Natural killer cell (primary cell): ENCODE measurements at regions not wholly inside any gene's neighbourhood (a gene's known extent, or its start where the extent isn't known, plus 50 kb on each side); places are given as distances from the start of the nearest gene placed in this dataset.

Experiments used
- ATAC-seq, 3 donors: fragments of 150-1000 bp in 2 of 3; fragments of 200-7000 bp in 1 of 3; cut with Tn5 transposase; 1 replicate in 1 of 3; 2 replicates in 2 of 3; pipeline ENCODE4 v1.10.0; 2021; ENCODE audit warnings: mild to moderate bottlenecking in 2 of 3, moderate library complexity in 2 of 3
- DNase-seq, 2 donors: peaks; one replicate each; pipeline versions ENCODE4 v3.0.0 to v3.0.0-alpha.2; 2013 to 2021; ENCODE audit warnings: mixed read lengths in 1 of 2
- H3K27ac ChIP-seq: one replicate; pipeline ENCODE4 v1.5.1; 2013; ENCODE audit warnings: mild to moderate bottlenecking, low read length
- H3K27me3 ChIP-seq: one replicate; pipeline ENCODE4 v1.6.1; 2013; ENCODE audit warnings: low read length; ENCODE audit not compliant: control insufficient read depth, insufficient read depth
- H3K36me3 ChIP-seq: one replicate; pipeline ENCODE4 v1.6.1; 2013; ENCODE audit warnings: low read length; ENCODE audit not compliant: control insufficient read depth, insufficient read depth
- H3K4me1 ChIP-seq: one replicate; pipeline ENCODE4 v1.6.1; 2013; ENCODE audit warnings: low read length; ENCODE audit not compliant: control insufficient read depth, insufficient read depth
- H3K4me3 ChIP-seq: one replicate; pipeline ENCODE4 v1.5.1; 2013; ENCODE audit warnings: low read length
- H3K9me3 ChIP-seq: one replicate; pipeline ENCODE4 v1.6.1; 2013; ENCODE audit warnings: low read length; ENCODE audit not compliant: control insufficient read depth, insufficient read depth
- H3K27ac Mint-ChIP-seq, 2 donors: one replicate each; pipeline ENCODE4 v1.8.0; 2022; ENCODE audit warnings: mild to moderate bottlenecking in 2 of 2, mixed read lengths in 2 of 2, moderate library complexity in 1 of 2
- H3K27me3 Mint-ChIP-seq, 2 donors: one replicate each; pipeline ENCODE4 v1.8.0; 2022; ENCODE audit warnings: low read depth in 2 of 2, mixed read lengths in 2 of 2
- H3K36me3 Mint-ChIP-seq: one replicate; pipeline ENCODE4 v1.8.0; 2022; ENCODE audit warnings: mixed read lengths
- H3K4me1 Mint-ChIP-seq, 2 donors: one replicate each; pipeline ENCODE4 v1.8.0; 2022; ENCODE audit warnings: mixed read lengths in 2 of 2
- H3K4me3 Mint-ChIP-seq: one replicate; pipeline ENCODE4 v1.8.0; 2022; ENCODE audit warnings: mild to moderate bottlenecking, moderate library complexity, mixed read lengths
- H3K9me3 Mint-ChIP-seq, 2 donors: one replicate each; pipeline ENCODE4 v1.8.0; 2022; ENCODE audit warnings: mixed read lengths in 2 of 2
- CTCF ChIP-seq: fragments of 200-600 bp; IDR thresholded peaks from one replicate; pipeline ENCODE4 v1.8.0; 2022; ENCODE audit warnings: antibody characterized with exemption
- WGBS: methylation state at CpG from one replicate; pipeline ENCODE4 v1.1.7; 2013; ENCODE audit warnings: missing lambda C conversion rate; ENCODE audit not compliant: insufficient coverage; 5-methylcytosine and 5-hydroxymethylcytosine counted together
- intact Hi-C: fragments of 100-400 bp; cut with micrococcal nuclease; formaldehyde crosslinking; loops from one replicate; pipeline ENCODE4 v1.14.2; 2022

- no peak overlapping the region for H3K4me3 Mint-ChIP-seq
These were observed 567.8 kb upstream of the TBX3 start for GRCh38 chr12:115251727-115252126.

GRCh38 chr12:115249671-115250278 lies 565.8 kb upstream of the TBX3 start:
- H3K4me1 ChIP-seq, result no peaks in the 10 kb centered on the region
- TF ChIP-seq CTCF, result no peak
- DNase-seq (no peak), ATAC-seq (no peak)
- H3K4me3 ChIP-seq, result no peak overlapping the region
- Mint-ChIP-seq H3K36me3 (no peaks in the 10 kb centered on the region), H3K27me3 (no peaks in the 10 kb centered on the region), H3K4me1 (no peaks in the 10 kb centered on the region), H3K27ac (no peak overlapping the region), H3K9me3 (peaks cover 0 to 6% of the 10 kb centered on the region in 2 donors), H3K4me3 (no peak overlapping the region)
- no peaks in the 10 kb centered on the region for H3K27me3 ChIP-seq
- 97% methylated on average over 2 of the region's 3 CpGs for WGBS
- H3K36me3 ChIP-seq, result no peaks in the 10 kb centered on the region
- no peaks in the 10 kb centered on the region for H3K9me3 ChIP-seq
- H3K27ac ChIP-seq, result no peak overlapping the region
- intact Hi-C loops, result no loop called here

More at GRCh38 chr12:115251727-115252126, 567.8 kb upstream of the TBX3 start:
- Mint-ChIP-seq H3K36me3 (no peaks in the 10 kb centered on the region), H3K27ac (no peak overlapping the region), H3K4me1 (no peaks in the 10 kb centered on the region), H3K27me3 (no peaks in the 10 kb centered on the region), H3K9me3 (peaks cover 0 to 6% of the 10 kb centered on the region in 2 donors)
- Histone ChIP-seq H3K27ac (no peak overlapping the region), H3K9me3 (no peaks in the 10 kb centered on the region), H3K27me3 (no peaks in the 10 kb centered on the region), H3K4me1 (no peaks in the 10 kb centered on the region), H3K4me3 (no peak overlapping the region), H3K36me3 (no peaks in the 10 kb centered on the region)
- no peak for TF ChIP-seq CTCF
- 85% methylated on average over 6 of the region's 6 CpGs for WGBS
- intact Hi-C loops, result no loop called here
- ATAC-seq (no peak), DNase-seq (no peak)

GRCh38 chr12:115245020-115245419 lies 561.0 kb upstream of the TBX3 start:
- no peaks in the 10 kb centered on the region for H3K27me3 Mint-ChIP-seq
- Histone ChIP-seq H3K9me3 (no peaks in the 10 kb centered on the region), H3K27me3 (no peaks in the 10 kb centered on the region), H3K4me3 (no peak overlapping the region), H3K4me1 (no peaks in the 10 kb centered on the region), H3K27ac (no peak overlapping the region), H3K36me3 (no peaks in the 10 kb centered on the region)
- no peak for DNase-seq
- no peak for TF ChIP-seq CTCF
- H3K27ac Mint-ChIP-seq, result no peak overlapping the region
- no peak overlapping the region for H3K4me3 Mint-ChIP-seq
- 84% methylated on average over 10 of the region's 10 CpGs for WGBS
- H3K4me1 Mint-ChIP-seq, result no peaks in the 10 kb centered on the region
- intact Hi-C loops, result no loop called here
- no peaks in the 10 kb centered on the region for H3K36me3 Mint-ChIP-seq
- ATAC-seq, result no peak
- H3K9me3 Mint-ChIP-seq, result peaks cover 3 to 4% of the 10 kb centered on the region in 2 donors
